22Rv1 (cell line): ENCODE measurements at regions not wholly inside any gene's neighbourhood (a gene's known extent, or its start where the extent isn't known, plus 50 kb on each side); places are given as distances from the start of the nearest gene placed in this dataset.

Source experiments
- CTCF ChIP-seq: fragments of 450-650 bp; IDR thresholded peaks from 2 replicates; pipeline ENCODE4 v1.5.1; 2017; ENCODE audit warnings: mild to moderate bottlenecking
- ZFX ChIP-seq: fragments of 450-650 bp; IDR thresholded peaks from 2 replicates; pipeline ENCODE4 v1.6.1; 2017; ENCODE audit warnings: antibody characterized with exemption, borderline replicate concordance

- no peak for TF ChIP-seq CTCF
- TF ChIP-seq ZFX = no peak
These were observed 362.9 kb downstream of the PCNX1 start for GRCh38 chr14:71270111-71270510.
